ENCODE measurements at regions not wholly inside any gene's neighbourhood (a gene's known extent, or its start where the extent isn't known, plus 50 kb on each side); places are given as distances from the start of the nearest gene placed in this dataset.

DNA sequence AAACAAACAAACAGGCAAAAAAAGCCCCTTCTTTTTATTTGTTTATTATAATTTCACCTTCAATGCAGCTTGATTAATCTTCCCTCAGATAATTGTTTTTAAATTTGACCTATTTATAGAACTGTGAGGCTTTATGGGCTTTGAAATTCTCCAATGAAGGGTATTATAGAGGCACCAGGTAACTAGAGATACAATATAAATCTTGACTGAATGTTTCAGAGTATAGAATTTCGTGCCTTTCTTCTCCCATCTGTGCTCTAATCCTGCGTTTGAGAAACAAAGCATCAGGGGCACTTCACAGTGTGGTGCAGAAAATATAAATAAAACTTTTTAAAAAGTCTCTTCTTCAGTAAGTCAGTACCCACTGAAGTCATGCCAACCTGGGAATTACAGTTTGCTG, 120.9 kb downstream of the ANKRD50 start:
- TF ChIP-seq EZH2phosphoT487 (IDR thresholded peaks at IDR 0.05; ENCODE audit: borderline replicate concordance, low read depth, low read length) = no peak
- TF ChIP-seq, protein P1, sequence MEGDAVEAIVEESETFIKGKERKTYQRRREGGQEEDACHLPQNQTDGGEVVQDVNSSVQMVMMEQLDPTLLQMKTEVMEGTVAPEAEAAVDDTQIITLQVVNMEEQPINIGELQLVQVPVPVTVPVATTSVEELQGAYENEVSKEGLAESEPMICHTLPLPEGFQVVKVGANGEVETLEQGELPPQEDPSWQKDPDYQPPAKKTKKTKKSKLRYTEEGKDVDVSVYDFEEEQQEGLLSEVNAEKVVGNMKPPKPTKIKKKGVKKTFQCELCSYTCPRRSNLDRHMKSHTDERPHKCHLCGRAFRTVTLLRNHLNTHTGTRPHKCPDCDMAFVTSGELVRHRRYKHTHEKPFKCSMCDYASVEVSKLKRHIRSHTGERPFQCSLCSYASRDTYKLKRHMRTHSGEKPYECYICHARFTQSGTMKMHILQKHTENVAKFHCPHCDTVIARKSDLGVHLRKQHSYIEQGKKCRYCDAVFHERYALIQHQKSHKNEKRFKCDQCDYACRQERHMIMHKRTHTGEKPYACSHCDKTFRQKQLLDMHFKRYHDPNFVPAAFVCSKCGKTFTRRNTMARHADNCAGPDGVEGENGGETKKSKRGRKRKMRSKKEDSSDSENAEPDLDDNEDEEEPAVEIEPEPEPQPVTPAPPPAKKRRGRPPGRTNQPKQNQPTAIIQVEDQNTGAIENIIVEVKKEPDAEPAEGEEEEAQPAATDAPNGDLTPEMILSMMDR (conservative IDR thresholded peaks at IDR 0.05; ENCODE audit: low read length) = no peak

Measured in OCI-LY7 (cell line).